Body of pancreas (tissue), 4 donors: ENCODE measurements at regions not wholly inside any gene's neighbourhood (a gene's known extent, or its start where the extent isn't known, plus 50 kb on each side); places are given as distances from the start of the nearest gene placed in this dataset.

Experiments used
- CTCF ChIP-seq, 7 experiments: fragments of 450-650 bp in 4 of 7; fragments of 200-600 bp in 3 of 7; sonication (generic) in 3 of 7; IDR thresholded peaks; one replicate each; pipeline ENCODE4 v1.5.1; 2016 to 2019; ENCODE audit warnings: antibody characterized with exemption in 7 of 7
- POLR2A ChIP-seq, 3 donors: fragments of 450-650 bp; IDR thresholded peaks; one replicate each; pipeline ENCODE4 v1.6.1; 2016; ENCODE audit warnings: antibody characterized with exemption in 3 of 3, mild to moderate bottlenecking in 2 of 3

- TF ChIP-seq CTCF (IDR thresholded peaks at IDR 0.05) (no peak), POLR2A (IDR thresholded peaks at IDR 0.05) (no peak)
Observed at GRCh38 chr2:18740474-18740881, 151.1 kb upstream of the NT5C1B start.
